Peyer's patch (tissue), 4 donors: ENCODE measurements at regions not wholly inside any gene's neighbourhood (a gene's known extent, or its start where the extent isn't known, plus 50 kb on each side); places are given as distances from the start of the nearest gene placed in this dataset.

Experiments used
- DNase-seq, 3 donors: peaks; one replicate each; pipeline ENCODE4 v3.0.0-alpha.2; 2017 to 2019
- H3K27ac ChIP-seq, 4 donors: fragments of 200-600 bp; sonication (generic); one replicate each; pipeline ENCODE4 v1.5.1; 2016 to 2019
- H3K27me3 ChIP-seq, 2 donors: fragments of 200-600 bp; sonication (generic); one replicate each; pipeline ENCODE4 v1.5.1; 2019
- H3K36me3 ChIP-seq, 3 donors: fragments of 200-600 bp; sonication (generic); one replicate each; pipeline ENCODE4 v1.5.1; 2016 to 2019
- H3K4me1 ChIP-seq, 4 donors: fragments of 200-600 bp; sonication (generic); one replicate each; pipeline ENCODE4 v1.5.1; 2016 to 2019
- H3K4me3 ChIP-seq, 4 donors: fragments of 200-600 bp; sonication (generic); 1 replicate in 3 of 4; 2 replicates in 1 of 4; pipeline ENCODE4 v1.5.1; 2016 to 2019; ENCODE audit warnings: mild to moderate bottlenecking in 1 of 4
- H3K9me3 ChIP-seq, 4 donors: fragments of 200-600 bp; sonication (generic); one replicate each; pipeline ENCODE4 v1.5.1; 2016 to 2019; ENCODE audit warnings: mild to moderate bottlenecking in 1 of 4
- CTCF ChIP-seq, 6 experiments: fragments of 450-650 bp in 4 of 6; fragments of 200-600 bp in 2 of 6; sonication (generic) in 1 of 6; IDR thresholded peaks; one replicate each; pipeline ENCODE4 v1.5.1; 2017 to 2019; ENCODE audit warnings: antibody characterized with exemption in 6 of 6, mild to moderate bottlenecking in 3 of 6, moderate library complexity in 1 of 6
- POLR2A ChIP-seq, 2 donors: fragments of 450-650 bp; IDR thresholded peaks; one replicate each; pipeline ENCODE4 v1.5.1; 2017; ENCODE audit warnings: antibody characterized with exemption in 2 of 2, mild to moderate bottlenecking in 2 of 2, moderate library complexity in 2 of 2

- H3K9me3 ChIP-seq, result no peaks in the 10 kb centered on the region
- no peaks in the 10 kb centered on the region for H3K36me3 ChIP-seq
- no peaks in the 10 kb centered on the region for H3K4me1 ChIP-seq
- TF ChIP-seq CTCF (IDR thresholded peaks at IDR 0.05), result no peak
- no peak for TF ChIP-seq POLR2A (IDR thresholded peaks at IDR 0.05)
- H3K27ac ChIP-seq, result no peak overlapping the region
- no peaks in the 10 kb centered on the region for H3K27me3 ChIP-seq
- no peak overlapping the region for H3K4me3 ChIP-seq
- no peak for DNase-seq
Measured at GRCh38 chr5:101877451-101877850, 418.6 kb downstream of the SLCO4C1 start.

- H3K4me3 ChIP-seq, result no peak overlapping the region
- H3K4me1 ChIP-seq, result no peaks in the 10 kb centered on the region
- H3K27ac ChIP-seq, result no peak overlapping the region
- no peaks in the 10 kb centered on the region for H3K27me3 ChIP-seq
- H3K36me3 ChIP-seq, result no peaks in the 10 kb centered on the region
- TF ChIP-seq CTCF (IDR thresholded peaks at IDR 0.05), result no peak
- TF ChIP-seq POLR2A (IDR thresholded peaks at IDR 0.05), result no peak
- no peak for DNase-seq
- H3K9me3 ChIP-seq, result no peaks in the 10 kb centered on the region
Measured at GRCh38 chr5:101866473-101866872, 429.6 kb downstream of the SLCO4C1 start.

GRCh38 chr5:101860563-101860962 lies 435.5 kb downstream of the SLCO4C1 start:
- TF ChIP-seq POLR2A (IDR thresholded peaks at IDR 0.05), result no peak
- no peak for TF ChIP-seq CTCF (IDR thresholded peaks at IDR 0.05)
- no peaks in the 10 kb centered on the region for H3K9me3 ChIP-seq
- H3K27me3 ChIP-seq, result no peaks in the 10 kb centered on the region
- H3K4me3 ChIP-seq, result no peak overlapping the region
- no peaks in the 10 kb centered on the region for H3K4me1 ChIP-seq
- no peak overlapping the region for H3K27ac ChIP-seq
- DNase-seq, result no peak
- H3K36me3 ChIP-seq, result no peaks in the 10 kb centered on the region

GRCh38 chr5:101860145-101860544 lies 435.9 kb downstream of the SLCO4C1 start:
- no peaks in the 10 kb centered on the region for H3K36me3 ChIP-seq
- H3K27ac ChIP-seq, result no peak overlapping the region
- peak in 1 of 3 donors; percentile 31 for DNase-seq
- H3K27me3 ChIP-seq, result no peaks in the 10 kb centered on the region
- H3K4me3 ChIP-seq, result no peak overlapping the region
- TF ChIP-seq CTCF (IDR thresholded peaks at IDR 0.05) (no peak), POLR2A (IDR thresholded peaks at IDR 0.05) (no peak)
- H3K9me3 ChIP-seq, result no peaks in the 10 kb centered on the region
- no peaks in the 10 kb centered on the region for H3K4me1 ChIP-seq

GRCh38 chr5:101846496-101846895 lies 449.6 kb downstream of the SLCO4C1 start:
- TF ChIP-seq CTCF (IDR thresholded peaks at IDR 0.05), result no peak
- TF ChIP-seq POLR2A (IDR thresholded peaks at IDR 0.05), result no peak
- H3K36me3 ChIP-seq, result no peaks in the 10 kb centered on the region
- DNase-seq, result no peak
- H3K27me3 ChIP-seq, result no peaks in the 10 kb centered on the region
- no peaks in the 10 kb centered on the region for H3K4me1 ChIP-seq
- H3K4me3 ChIP-seq, result no peak overlapping the region
- no peak overlapping the region for H3K27ac ChIP-seq
- H3K9me3 ChIP-seq, result no peaks in the 10 kb centered on the region

GRCh38 chr5:101843055-101843454 lies 453.0 kb downstream of the SLCO4C1 start:
- Histone ChIP-seq H3K4me1 (no peaks in the 10 kb centered on the region), H3K4me3 (no peak overlapping the region), H3K9me3 (no peaks in the 10 kb centered on the region), H3K27me3 (no peaks in the 10 kb centered on the region), H3K36me3 (no peaks in the 10 kb centered on the region), H3K27ac (no peak overlapping the region)
- DNase-seq, result no peak
- TF ChIP-seq POLR2A (IDR thresholded peaks at IDR 0.05) (no peak), CTCF (IDR thresholded peaks at IDR 0.05) (no peak)
